ENCODE measurements at regions not wholly inside any gene's neighbourhood (a gene's known extent, or its start where the extent isn't known, plus 50 kb on each side); places are given as distances from the start of the nearest gene placed in this dataset.

- no peak for DNase-seq (ENCODE audit: low spot score)
Observed at GRCh38 chr20:48204499-48204898, 419.2 kb upstream of the SULF2 start.

GRCh38 chr20:48203252-48203651 lies 418.0 kb upstream of the SULF2 start:
- no peak for DNase-seq (ENCODE audit: low spot score)

GRCh38 chr20:48202334-48203113 lies 417.2 kb upstream of the SULF2 start:
- no peak for DNase-seq (ENCODE audit: low spot score)

- DNase-seq (ENCODE audit: low spot score): no peak
Observed at GRCh38 chr20:48201885-48202284, 416.6 kb upstream of the SULF2 start.

- DNase-seq (ENCODE audit: low spot score): no peak
Observed at GRCh38 chr20:48201188-48201587, 415.9 kb upstream of the SULF2 start.

GRCh38 chr20:48198929-48199451 lies 413.7 kb upstream of the SULF2 start:
- DNase-seq (ENCODE audit: low spot score): peak; percentile 32

- no peak for DNase-seq (ENCODE audit: low spot score)
Observed at GRCh38 chr20:48197066-48197465, 411.8 kb upstream of the SULF2 start.

- no peak for DNase-seq (ENCODE audit: low spot score)
Observed at GRCh38 chr20:48196486-48196885, 411.2 kb upstream of the SULF2 start.

GRCh38 chr20:48196001-48196400 lies 410.7 kb upstream of the SULF2 start:
- DNase-seq (ENCODE audit: low spot score): no peak

- peak; percentile 58 for DNase-seq (ENCODE audit: low spot score)
Observed at GRCh38 chr20:48195121-48195870, 410.0 kb upstream of the SULF2 start.

GRCh38 chr20:48194583-48194982 lies 409.3 kb upstream of the SULF2 start:
- DNase-seq (ENCODE audit: low spot score): peak; percentile 32

- DNase-seq (ENCODE audit: low spot score): peak; percentile 14
Observed at GRCh38 chr20:48193627-48194425, 408.5 kb upstream of the SULF2 start.

- DNase-seq (ENCODE audit: low spot score): no peak
Observed at GRCh38 chr20:48192109-48192508, 406.8 kb upstream of the SULF2 start.

GRCh38 chr20:48191200-48191599 lies 405.9 kb upstream of the SULF2 start:
- peak; percentile 53 for DNase-seq (ENCODE audit: low spot score)

- DNase-seq (ENCODE audit: low spot score): peak; percentile 48
Observed at GRCh38 chr20:48190757-48191156, 405.5 kb upstream of the SULF2 start.

- peak; percentile 12 for DNase-seq (ENCODE audit: low spot score)
Observed at GRCh38 chr20:48189181-48189580, 403.9 kb upstream of the SULF2 start.

GRCh38 chr20:48187851-48188250 lies 402.6 kb upstream of the SULF2 start:
- DNase-seq (ENCODE audit: low spot score): no peak

GRCh38 chr20:48186915-48187314 lies 401.6 kb upstream of the SULF2 start:
- no peak for DNase-seq (ENCODE audit: low spot score)

GRCh38 chr20:48186447-48186846 lies 401.2 kb upstream of the SULF2 start:
- DNase-seq (ENCODE audit: low spot score): peak; percentile 35

- no peak for DNase-seq (ENCODE audit: low spot score)
Observed at GRCh38 chr20:48184229-48184628, 398.9 kb upstream of the SULF2 start.

GRCh38 chr20:48181261-48181935 lies 396.1 kb upstream of the SULF2 start:
- peak; percentile 3 for DNase-seq (ENCODE audit: low spot score)

- no peak for DNase-seq (ENCODE audit: low spot score)
Observed at GRCh38 chr20:48180618-48181017, 395.3 kb upstream of the SULF2 start.
